ENCODE measurements at regions not wholly inside any gene's neighbourhood (a gene's known extent, or its start where the extent isn't known, plus 50 kb on each side); places are given as distances from the start of the nearest gene placed in this dataset.
"Not testable (repeated sequence)": the region's sequence is repeated elsewhere in the genome, so short reads cannot be mapped to it uniquely, and the experiment has no call there.

DNA sequence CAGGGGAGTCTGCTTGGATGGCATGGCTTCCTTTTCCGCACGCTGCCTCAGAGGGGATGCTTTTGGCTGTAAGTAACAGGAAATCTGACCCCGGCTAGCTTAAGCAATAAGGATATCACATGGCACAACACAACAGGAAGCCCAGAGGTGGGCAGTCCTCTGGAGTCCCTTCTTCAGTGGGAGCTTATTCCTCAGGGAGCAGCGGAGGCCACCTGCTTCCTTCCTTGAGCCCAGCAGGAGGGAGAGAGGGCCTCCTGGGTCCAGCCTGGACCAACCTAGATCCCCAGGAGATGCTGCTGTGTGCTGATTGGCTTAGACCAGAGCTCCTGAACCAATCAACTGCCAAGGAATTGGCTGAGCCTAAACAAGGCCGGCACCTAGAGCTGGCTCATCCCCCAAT, 66.3 kb downstream of the C9orf50 start:
- no peak for DNase-seq (ENCODE audit: extremely low spot score)
- WGBS, result 70% methylated on average over 5 of the region's 5 CpGs
- no peak overlapping the region for H3K27ac ChIP-seq (replicated peaks in 1 of 4)
- H3K27me3 ChIP-seq, result no peaks in the 10 kb centered on the region
- TF ChIP-seq POLR2A (IDR thresholded peaks at IDR 0.05; ENCODE audit: low read depth) (no peak), EP300 (IDR thresholded peaks at IDR 0.05) (no peak), POLR2AphosphoS5 (IDR thresholded peaks at IDR 0.05) (no peak), CTCF (IDR thresholded peaks at IDR 0.05) (no peak)
- intact Hi-C loops (cut with DNase I), result no loop called here
- H3K4me3 ChIP-seq, result no peak overlapping the region
- H3K4me1 ChIP-seq, result peaks cover 11 to 30% (median 23%) of the 10 kb centered on the region in 4 donors
- no peaks in the 10 kb centered on the region for H3K9me3 ChIP-seq
- no peaks in the 10 kb centered on the region for H3K36me3 ChIP-seq

- intact Hi-C loops (cut with DNase I), result no loop called here
- no peaks in the 10 kb centered on the region for H3K27me3 ChIP-seq
- H3K4me1 ChIP-seq, result peaks cover 23 to 37% (median 30%) of the 10 kb centered on the region in 4 donors
- H3K36me3 ChIP-seq, result no peaks in the 10 kb centered on the region
- no peak overlapping the region for H3K27ac ChIP-seq (replicated peaks in 1 of 4)
- no peaks in the 10 kb centered on the region for H3K9me3 ChIP-seq
- H3K4me3 ChIP-seq, result no peak overlapping the region
- DNase-seq (ENCODE audit: extremely low spot score), result no peak
- no peak for TF ChIP-seq POLR2A (IDR thresholded peaks at IDR 0.05; ENCODE audit: low read depth)
- no peak for TF ChIP-seq CTCF (IDR thresholded peaks at IDR 0.05)
- TF ChIP-seq EP300 (IDR thresholded peaks at IDR 0.05), result no peak
- 91% methylated on average over 5 of the region's 5 CpGs for WGBS
These were observed 67.6 kb downstream of the C9orf50 start for GRCh38 chr9:129553277-129553676.

DNA sequence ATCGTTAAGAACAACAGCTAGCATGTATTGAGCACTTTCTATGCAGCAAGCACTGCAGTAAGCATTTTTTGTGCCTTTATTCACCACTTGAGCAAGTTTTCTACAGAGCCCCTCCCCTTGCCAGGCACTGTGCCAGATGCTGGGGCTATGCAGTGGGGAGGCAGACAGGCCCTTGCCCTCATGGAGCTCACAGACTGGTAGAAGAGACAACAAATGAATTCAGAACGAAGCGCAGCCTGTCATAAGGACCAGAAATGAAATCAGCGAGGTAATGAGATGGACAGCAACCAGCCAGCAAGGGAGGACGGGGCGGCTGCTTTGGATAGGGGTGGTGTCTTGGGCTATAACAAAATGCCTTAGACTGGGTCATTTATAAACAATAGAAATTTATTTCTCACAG, 68.8 kb downstream of the C9orf50 start:
- Histone ChIP-seq H3K36me3 (no peaks in the 10 kb centered on the region), H3K9me3 (no peaks in the 10 kb centered on the region), H3K27ac (replicated peaks in 1 of 4) (peak overlapping the region in 1 of 4 donors; percentile 15), H3K4me1 (peaks cover 24 to 35% (median 29%) of the 10 kb centered on the region in 4 donors), H3K4me3 (no peak overlapping the region), H3K27me3 (no peaks in the 10 kb centered on the region)
- WGBS, result 91% methylated on average over 6 of the region's 6 CpGs
- DNase-seq (ENCODE audit: extremely low spot score), result no peak
- no peak for TF ChIP-seq POLR2AphosphoS5 (IDR thresholded peaks at IDR 0.05)
- TF ChIP-seq POLR2A (IDR thresholded peaks at IDR 0.05; ENCODE audit: low read depth), result no peak
- no peak for TF ChIP-seq EP300 (IDR thresholded peaks at IDR 0.05)
- TF ChIP-seq CTCF (IDR thresholded peaks at IDR 0.05), result no peak
- intact Hi-C loops (cut with DNase I), result no loop called here

DNA sequence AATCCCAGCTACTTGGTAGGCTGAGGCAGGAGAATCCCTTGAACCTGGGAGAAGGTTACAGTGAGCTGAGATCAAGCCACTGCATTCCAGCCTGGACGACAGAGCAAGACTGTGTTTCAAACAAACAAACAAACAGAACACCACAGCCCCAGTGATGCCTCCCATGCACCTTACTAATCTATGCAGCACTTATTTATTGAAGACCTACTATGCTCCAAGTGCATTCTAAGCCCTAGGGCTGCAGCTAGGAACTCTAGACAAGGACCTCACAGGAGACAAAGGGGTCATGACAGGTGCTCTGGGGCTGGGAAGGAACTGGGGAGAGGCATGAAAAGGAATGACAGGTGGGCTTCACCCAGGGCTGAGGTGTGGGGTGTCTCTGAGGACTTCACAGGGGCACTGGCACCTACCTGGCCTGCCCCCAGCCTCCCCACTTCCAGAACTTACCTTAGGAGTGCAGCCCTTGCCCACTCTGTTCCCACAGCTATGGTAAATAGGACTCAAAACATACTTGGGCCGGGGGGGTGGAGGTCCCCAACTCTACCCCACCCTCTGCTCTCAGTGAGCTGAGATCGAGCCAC, 69.4 kb downstream of the C9orf50 start:
- Histone ChIP-seq H3K9me3 (no peaks in the 10 kb centered on the region), H3K4me1 (peaks cover 24 to 35% (median 29%) of the 10 kb centered on the region in 4 donors), H3K36me3 (no peaks in the 10 kb centered on the region), H3K4me3 (no peak overlapping the region), H3K27ac (replicated peaks in 1 of 4) (no peak overlapping the region), H3K27me3 (no peaks in the 10 kb centered on the region)
- TF ChIP-seq POLR2A (IDR thresholded peaks at IDR 0.05; ENCODE audit: low read depth) (no peak), POLR2AphosphoS5 (IDR thresholded peaks at IDR 0.05) (no peak), CTCF (IDR thresholded peaks at IDR 0.05) (no peak), EP300 (IDR thresholded peaks at IDR 0.05) (no peak)
- intact Hi-C loops (cut with DNase I), result no loop called here
- no peak for DNase-seq (ENCODE audit: extremely low spot score)
- 84% methylated on average over 3 of the region's 3 CpGs for WGBS

GRCh38 chr9:129550977-129551376, 69.9 kb downstream of the C9orf50 start:
- peak overlapping the region in 2 of 4 donors; percentile 72 to 84 for H3K27ac ChIP-seq (replicated peaks in 1 of 4)
- DNase-seq (ENCODE audit: extremely low spot score); H3K4me3 ChIP-seq; intact Hi-C loops (cut with DNase I); H3K9me3 ChIP-seq; H3K36me3 ChIP-seq; H3K27me3 ChIP-seq: not testable (repeated sequence)
- 69% methylated on average over 9 of the region's 11 CpGs for WGBS
- peaks cover 24 to 35% (median 28%) of the 10 kb centered on the region in 4 donors for H3K4me1 ChIP-seq

Measured in esophagus muscularis mucosa (tissue), 4 donors.